ENCODE measurements at regions not wholly inside any gene's neighbourhood (a gene's known extent, or its start where the extent isn't known, plus 50 kb on each side); places are given as distances from the start of the nearest gene placed in this dataset.

DNA sequence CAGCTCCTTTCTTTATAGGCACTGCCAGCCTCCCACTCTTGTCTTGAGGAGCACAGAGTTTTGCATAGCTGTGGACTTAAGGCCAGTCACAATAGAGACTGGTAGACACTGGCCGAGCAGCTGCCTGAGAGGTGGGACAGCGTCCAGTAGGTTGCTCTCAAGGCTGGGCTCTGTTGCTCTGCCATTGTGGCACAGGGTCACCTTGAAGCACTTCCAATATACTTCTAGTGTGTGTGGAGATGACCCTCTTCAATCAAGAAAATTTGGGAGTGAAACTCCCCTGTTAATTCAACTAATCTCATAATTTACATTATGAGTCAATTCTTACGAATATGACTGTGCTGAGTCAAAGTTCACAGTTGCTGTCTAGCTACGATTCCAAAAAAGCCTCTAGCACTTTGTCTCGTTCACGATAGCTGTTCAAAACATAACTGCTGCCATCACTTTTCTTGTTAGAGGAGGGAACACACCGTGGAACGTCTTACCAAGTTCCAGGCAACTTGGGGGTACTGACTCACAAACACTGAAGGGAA, 636.2 kb downstream of the EPHA4 start:
- TF ChIP-seq, protein P1, sequence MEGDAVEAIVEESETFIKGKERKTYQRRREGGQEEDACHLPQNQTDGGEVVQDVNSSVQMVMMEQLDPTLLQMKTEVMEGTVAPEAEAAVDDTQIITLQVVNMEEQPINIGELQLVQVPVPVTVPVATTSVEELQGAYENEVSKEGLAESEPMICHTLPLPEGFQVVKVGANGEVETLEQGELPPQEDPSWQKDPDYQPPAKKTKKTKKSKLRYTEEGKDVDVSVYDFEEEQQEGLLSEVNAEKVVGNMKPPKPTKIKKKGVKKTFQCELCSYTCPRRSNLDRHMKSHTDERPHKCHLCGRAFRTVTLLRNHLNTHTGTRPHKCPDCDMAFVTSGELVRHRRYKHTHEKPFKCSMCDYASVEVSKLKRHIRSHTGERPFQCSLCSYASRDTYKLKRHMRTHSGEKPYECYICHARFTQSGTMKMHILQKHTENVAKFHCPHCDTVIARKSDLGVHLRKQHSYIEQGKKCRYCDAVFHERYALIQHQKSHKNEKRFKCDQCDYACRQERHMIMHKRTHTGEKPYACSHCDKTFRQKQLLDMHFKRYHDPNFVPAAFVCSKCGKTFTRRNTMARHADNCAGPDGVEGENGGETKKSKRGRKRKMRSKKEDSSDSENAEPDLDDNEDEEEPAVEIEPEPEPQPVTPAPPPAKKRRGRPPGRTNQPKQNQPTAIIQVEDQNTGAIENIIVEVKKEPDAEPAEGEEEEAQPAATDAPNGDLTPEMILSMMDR (IDR thresholded peaks at IDR 0.05; ENCODE audit: poor library complexity, severe bottlenecking) = no peak
- TF ChIP-seq, protein P2, sequence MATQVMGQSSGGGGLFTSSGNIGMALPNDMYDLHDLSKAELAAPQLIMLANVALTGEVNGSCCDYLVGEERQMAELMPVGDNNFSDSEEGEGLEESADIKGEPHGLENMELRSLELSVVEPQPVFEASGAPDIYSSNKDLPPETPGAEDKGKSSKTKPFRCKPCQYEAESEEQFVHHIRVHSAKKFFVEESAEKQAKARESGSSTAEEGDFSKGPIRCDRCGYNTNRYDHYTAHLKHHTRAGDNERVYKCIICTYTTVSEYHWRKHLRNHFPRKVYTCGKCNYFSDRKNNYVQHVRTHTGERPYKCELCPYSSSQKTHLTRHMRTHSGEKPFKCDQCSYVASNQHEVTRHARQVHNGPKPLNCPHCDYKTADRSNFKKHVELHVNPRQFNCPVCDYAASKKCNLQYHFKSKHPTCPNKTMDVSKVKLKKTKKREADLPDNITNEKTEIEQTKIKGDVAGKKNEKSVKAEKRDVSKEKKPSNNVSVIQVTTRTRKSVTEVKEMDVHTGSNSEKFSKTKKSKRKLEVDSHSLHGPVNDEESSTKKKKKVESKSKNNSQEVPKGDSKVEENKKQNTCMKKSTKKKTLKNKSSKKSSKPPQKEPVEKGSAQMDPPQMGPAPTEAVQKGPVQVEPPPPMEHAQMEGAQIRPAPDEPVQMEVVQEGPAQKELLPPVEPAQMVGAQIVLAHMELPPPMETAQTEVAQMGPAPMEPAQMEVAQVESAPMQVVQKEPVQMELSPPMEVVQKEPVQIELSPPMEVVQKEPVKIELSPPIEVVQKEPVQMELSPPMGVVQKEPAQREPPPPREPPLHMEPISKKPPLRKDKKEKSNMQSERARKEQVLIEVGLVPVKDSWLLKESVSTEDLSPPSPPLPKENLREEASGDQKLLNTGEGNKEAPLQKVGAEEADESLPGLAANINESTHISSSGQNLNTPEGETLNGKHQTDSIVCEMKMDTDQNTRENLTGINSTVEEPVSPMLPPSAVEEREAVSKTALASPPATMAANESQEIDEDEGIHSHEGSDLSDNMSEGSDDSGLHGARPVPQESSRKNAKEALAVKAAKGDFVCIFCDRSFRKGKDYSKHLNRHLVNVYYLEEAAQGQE (IDR thresholded peaks at IDR 0.05; ENCODE audit: borderline replicate concordance) = no peak
- no peak for TF ChIP-seq POLR2AphosphoS5 (IDR thresholded peaks at IDR 0.05)
- no peak for TF ChIP-seq EZH2 (IDR thresholded peaks at IDR 0.05; ENCODE audit: borderline replicate concordance, insufficient read depth, low read length, poor library complexity, severe bottlenecking)
- no peak for TF ChIP-seq MXI1 (conservative IDR thresholded peaks at IDR 0.05; ENCODE audit: poor library complexity, severe bottlenecking)
- no peak for TF ChIP-seq EP300 (conservative IDR thresholded peaks at IDR 0.05; ENCODE audit: poor library complexity, severe bottlenecking)
